NT2/D1 (cell line): ENCODE measurements at regions not wholly inside any gene's neighbourhood (a gene's known extent, or its start where the extent isn't known, plus 50 kb on each side); places are given as distances from the start of the nearest gene placed in this dataset.

ENCODE experiments used
- DNase-seq: peaks from one replicate; pipeline ENCODE4 v3.0.0-alpha.2; 2011; ENCODE audit warnings: low read depth, low spot score
- H3K27me3 ChIP-seq: 2 replicates; pipeline ENCODE4 v1.6.0; 2011; ENCODE audit warnings: mild to moderate bottlenecking; ENCODE audit not compliant: insufficient read length, insufficient read depth
- H3K36me3 ChIP-seq: 2 replicates; pipeline ENCODE4 v1.6.1; 2011; ENCODE audit warnings: mild to moderate bottlenecking, low read length, mixed read lengths; ENCODE audit not compliant: insufficient read depth, insufficient read length
- H3K4me1 ChIP-seq: 2 replicates; pipeline ENCODE4 v1.5.1; 2011; ENCODE audit not compliant: insufficient read depth, insufficient read length
- H3K4me3 ChIP-seq: 2 replicates; pipeline ENCODE4 v1.5.1; 2011; ENCODE audit warnings: low read depth; ENCODE audit not compliant: insufficient read length
- H3K9ac ChIP-seq: 2 replicates; pipeline ENCODE4 v1.6.0; 2011; ENCODE audit warnings: low read depth; ENCODE audit not compliant: insufficient read length
- H3K9me3 ChIP-seq: 2 replicates; pipeline ENCODE4 v1.5.1; 2011; ENCODE audit warnings: mild to moderate bottlenecking, low read length; ENCODE audit not compliant: insufficient read depth
- SUZ12 ChIP-seq: IDR thresholded peaks from 2 replicates; pipeline ENCODE4 v1.6.1; 2011; ENCODE audit not compliant: insufficient read length, insufficient read depth; ENCODE audit errors: extremely low read depth
- YY1 ChIP-seq: IDR thresholded peaks from 2 replicates; pipeline ENCODE4 v1.6.1; 2011; ENCODE audit not compliant: insufficient read length, insufficient read depth
- ZNF274 ChIP-seq: IDR thresholded peaks from 2 replicates; pipeline ENCODE4 v1.6.1; 2011; ENCODE audit warnings: mild to moderate bottlenecking, low read depth, low read length

- Histone ChIP-seq H3K27me3 (no peaks in the 10 kb centered on the region), H3K9ac (no peak overlapping the region), H3K36me3 (no peaks in the 10 kb centered on the region), H3K4me1 (no peaks in the 10 kb centered on the region), H3K9me3 (no peaks in the 10 kb centered on the region), H3K4me3 (no peak overlapping the region)
- TF ChIP-seq YY1: no peak
- no peak for TF ChIP-seq SUZ12
- no peak for TF ChIP-seq ZNF274
- no peak for DNase-seq
Observed at GRCh38 chr20:11098888-11099287, 425.1 kb upstream of the JAG1 start.

- no peaks in the 10 kb centered on the region for H3K9me3 ChIP-seq
- no peaks in the 10 kb centered on the region for H3K4me1 ChIP-seq
- no peak overlapping the region for H3K9ac ChIP-seq
- no peaks in the 10 kb centered on the region for H3K27me3 ChIP-seq
- no peak for DNase-seq
- H3K4me3 ChIP-seq: no peak overlapping the region
- H3K36me3 ChIP-seq: no peaks in the 10 kb centered on the region
- TF ChIP-seq SUZ12 (no peak), YY1 (no peak), ZNF274 (no peak)
Observed at GRCh38 chr20:11101243-11101642, 427.4 kb upstream of the JAG1 start.

- Histone ChIP-seq H3K36me3 (no peaks in the 10 kb centered on the region), H3K4me3 (no peak overlapping the region), H3K4me1 (no peaks in the 10 kb centered on the region), H3K27me3 (no peaks in the 10 kb centered on the region), H3K9ac (no peak overlapping the region), H3K9me3 (no peaks in the 10 kb centered on the region)
- no peak for DNase-seq
- TF ChIP-seq YY1: no peak
- TF ChIP-seq SUZ12: no peak
- TF ChIP-seq ZNF274: no peak
Observed at GRCh38 chr20:11101696-11102095, 427.9 kb upstream of the JAG1 start.

GRCh38 chr20:11103866-11104265 is 430.1 kb upstream of the JAG1 start:
- no peak for TF ChIP-seq SUZ12
- no peak for DNase-seq
- H3K4me1 ChIP-seq: no peaks in the 10 kb centered on the region
- no peaks in the 10 kb centered on the region for H3K9me3 ChIP-seq
- no peak overlapping the region for H3K4me3 ChIP-seq
- no peaks in the 10 kb centered on the region for H3K36me3 ChIP-seq
- no peaks in the 10 kb centered on the region for H3K27me3 ChIP-seq
- H3K9ac ChIP-seq: no peak overlapping the region

GRCh38 chr20:11108102-11108810 is 434.5 kb upstream of the JAG1 start:
- Histone ChIP-seq H3K9ac (no peak overlapping the region), H3K4me3 (no peak overlapping the region), H3K27me3 (no peaks in the 10 kb centered on the region), H3K36me3 (no peaks in the 10 kb centered on the region), H3K9me3 (no peaks in the 10 kb centered on the region), H3K4me1 (no peaks in the 10 kb centered on the region)
- no peak for TF ChIP-seq SUZ12
- no peak for TF ChIP-seq ZNF274
- TF ChIP-seq YY1: no peak
- DNase-seq: no peak

- TF ChIP-seq ZNF274 (no peak), YY1 (no peak)
Observed at GRCh38 chr20:11110535-11110934, 436.7 kb upstream of the JAG1 start.

GRCh38 chr20:11111191-11111590 is 437.4 kb upstream of the JAG1 start:
- H3K36me3 ChIP-seq: no peaks in the 10 kb centered on the region
- no peak overlapping the region for H3K9ac ChIP-seq
- H3K4me1 ChIP-seq: no peaks in the 10 kb centered on the region
- no peak overlapping the region for H3K4me3 ChIP-seq
- H3K27me3 ChIP-seq: no peaks in the 10 kb centered on the region
- H3K9me3 ChIP-seq: no peaks in the 10 kb centered on the region
- no peak for DNase-seq
- no peak for TF ChIP-seq ZNF274
- TF ChIP-seq SUZ12: no peak
- TF ChIP-seq YY1: no peak

More at GRCh38 chr20:11110535-11110934, 436.7 kb upstream of the JAG1 start:
- Histone ChIP-seq H3K9me3 (no peaks in the 10 kb centered on the region), H3K4me1 (no peaks in the 10 kb centered on the region), H3K4me3 (no peak overlapping the region), H3K9ac (no peak overlapping the region), H3K27me3 (no peaks in the 10 kb centered on the region), H3K36me3 (no peaks in the 10 kb centered on the region)
- no peak for DNase-seq
